GM23338 (cell line): ENCODE measurements at regions not wholly inside any gene's neighbourhood (a gene's known extent, or its start where the extent isn't known, plus 50 kb on each side); places are given as distances from the start of the nearest gene placed in this dataset.

Experiments
- ATAC-seq: fragments of 200-7000 bp; cut with Tn5 transposase; 3 replicates; pipeline ENCODE4 v1.9.1; 2020
- DNase-seq: peaks from one replicate; pipeline ENCODE4 v3.0.0-alpha.2; 2015; ENCODE audit warnings: low spot score
- H2AFZ ChIP-seq: fragments of 200-600 bp; sonication (generic); 2 replicates; pipeline ENCODE4 v1.8.0; 2016; ENCODE audit warnings: antibody characterized with exemption, mild to moderate bottlenecking, moderate library complexity
- H3F3A ChIP-seq: fragments of 200-600 bp; sonication (generic); replicated peaks from 2 replicates; pipeline ENCODE4 v1.8.0; 2017; ENCODE audit warnings: antibody characterized with exemption, mixed run types, low read depth
- H3K27ac ChIP-seq: fragments of 200-600 bp; sonication (generic); 2 replicates; pipeline ENCODE4 v1.6.1; 2016; ENCODE audit warnings: low read depth
- H3K27me3 ChIP-seq: fragments of 200-600 bp; sonication (generic); 2 replicates; pipeline ENCODE4 v1.8.0; 2016; ENCODE audit warnings: mild to moderate bottlenecking, mixed run types, moderate library complexity; ENCODE audit not compliant: insufficient read depth
- H3K36me3 ChIP-seq: fragments of 200-600 bp; sonication (generic); 2 replicates; pipeline ENCODE4 v1.8.0; 2016; ENCODE audit warnings: mild to moderate bottlenecking; ENCODE audit not compliant: insufficient read depth
- H3K4me1 ChIP-seq: fragments of 200-600 bp; sonication (generic); 2 replicates; pipeline ENCODE4 v1.8.0; 2016; ENCODE audit warnings: mild to moderate bottlenecking, moderate library complexity; ENCODE audit not compliant: insufficient read depth
- H3K4me2 ChIP-seq: fragments of 200-600 bp; sonication (generic); 2 replicates; pipeline ENCODE4 v1.7.1; 2017; ENCODE audit warnings: mixed run types
- H3K4me3 ChIP-seq: fragments of 200-600 bp; sonication (generic); 2 replicates; pipeline ENCODE4 v1.6.1; 2016; ENCODE audit warnings: mixed run types
- H3K79me2 ChIP-seq: fragments of 200-600 bp; sonication (generic); replicated peaks from 2 replicates; pipeline ENCODE4 v1.8.0; 2017; ENCODE audit warnings: mild to moderate bottlenecking; ENCODE audit not compliant: insufficient read depth
- H3K9me2 ChIP-seq: fragments of 200-600 bp; sonication (generic); 2 replicates; pipeline ENCODE4 v1.8.0; 2017; ENCODE audit not compliant: insufficient read depth
- H4K20me1 ChIP-seq: fragments of 200-600 bp; sonication (generic); replicated peaks from 2 replicates; pipeline ENCODE4 v1.8.0; 2017; ENCODE audit warnings: mild to moderate bottlenecking; ENCODE audit not compliant: insufficient read depth
- H3K27ac Mint-ChIP-seq: 2 replicates; pipeline ENCODE4 v1.8.0; 2020; ENCODE audit warnings: inconsistent platforms, mild to moderate bottlenecking, moderate library complexity, mixed read lengths
- H3K27me3 Mint-ChIP-seq: 3 replicates; pipeline ENCODE4 v1.8.0; 2022; ENCODE audit warnings: low read depth, mild to moderate bottlenecking, moderate library complexity, mixed read lengths, inconsistent platforms; ENCODE audit not compliant: insufficient read depth, poor library complexity
- H3K36me3 Mint-ChIP-seq: 3 replicates; pipeline ENCODE4 v1.8.0; 2021; ENCODE audit warnings: low read depth, mild to moderate bottlenecking, inconsistent platforms, moderate library complexity, mixed read lengths
- H3K4me1 Mint-ChIP-seq: 3 replicates; pipeline ENCODE4 v1.8.0; 2020; ENCODE audit warnings: mild to moderate bottlenecking, inconsistent platforms, mixed read lengths
- H3K4me3 Mint-ChIP-seq: 3 replicates; pipeline ENCODE4 v1.8.0; 2021; ENCODE audit warnings: moderate library complexity, mild to moderate bottlenecking, inconsistent platforms, mixed read lengths
- H3K9me3 Mint-ChIP-seq: 3 replicates; pipeline ENCODE4 v1.8.0; 2020; ENCODE audit warnings: moderate library complexity, mild to moderate bottlenecking, inconsistent platforms, mixed read lengths
- CREB1 ChIP-seq: fragments of 250-450 bp; sonication (Bioruptor Pico); IDR thresholded peaks from 2 replicates; pipeline ENCODE4 v1.5.0; 2020; ENCODE audit warnings: low read depth, mild to moderate bottlenecking, moderate library complexity
- CTCF ChIP-seq, 2 experiments: fragments of 200-600 bp in 1 of 2; sonication (generic) in 1 of 2; conservative IDR thresholded peaks; 2 replicates each; pipeline versions ENCODE4 v1.5.1 to v1.6.1; 2016 to 2017; ENCODE audit warnings: antibody characterized with exemption in 2 of 2, low read depth in 2 of 2, mild to moderate bottlenecking in 2 of 2, moderate library complexity in 1 of 2
- ETS1 ChIP-seq: IDR thresholded peaks from 2 replicates; pipeline ENCODE4 v1.6.1; 2016; ENCODE audit warnings: antibody characterized with exemption
- EZH2 ChIP-seq: fragments of 200-600 bp; sonication (generic); IDR thresholded peaks from one replicate; pipeline ENCODE4 v1.8.0; 2017; ENCODE audit warnings: antibody characterized with exemption, mild to moderate bottlenecking, low read depth; ENCODE audit not compliant: unreplicated experiment
- EZH2phosphoT487 ChIP-seq: fragments of 200-600 bp; sonication (generic); IDR thresholded peaks from one replicate; pipeline ENCODE4 v1.8.1; 2018; ENCODE audit warnings: antibody characterized with exemption; ENCODE audit not compliant: unreplicated experiment
- JUNB ChIP-seq: IDR thresholded peaks from one replicate; pipeline ENCODE4 v1.6.1; 2016; ENCODE audit warnings: antibody characterized with exemption; ENCODE audit not compliant: unreplicated experiment
- NANOG ChIP-seq: IDR thresholded peaks from 2 replicates; pipeline ENCODE4 v1.6.1; 2016; ENCODE audit warnings: antibody characterized with exemption, borderline replicate concordance
- POLR2AphosphoS5 ChIP-seq: IDR thresholded peaks from 2 replicates; pipeline ENCODE4 v1.6.1; 2016; ENCODE audit warnings: antibody characterized with exemption, low read depth
- REST ChIP-seq: IDR thresholded peaks from one replicate; pipeline ENCODE4 v1.6.1; 2018; ENCODE audit warnings: antibody characterized with exemption; ENCODE audit not compliant: unreplicated experiment
- STAT1 ChIP-seq: IDR thresholded peaks from one replicate; pipeline ENCODE4 v1.6.1; 2016; ENCODE audit warnings: antibody characterized with exemption; ENCODE audit not compliant: unreplicated experiment
- ZNF114 ChIP-seq: fragments of 250-450 bp; sonication (Bioruptor Pico); IDR thresholded peaks from 2 replicates; pipeline ENCODE4 v1.5.0; 2020; ENCODE audit warnings: mild to moderate bottlenecking, moderate library complexity
- ZNF331 ChIP-seq: fragments of 250-450 bp; sonication (Bioruptor Pico); IDR thresholded peaks from 2 replicates; pipeline ENCODE4 v1.5.0; 2020; ENCODE audit warnings: low read depth, mild to moderate bottlenecking, moderate library complexity
- ZNF462 ChIP-seq: fragments of 250-450 bp; sonication (Bioruptor Pico); IDR thresholded peaks from 2 replicates; pipeline ENCODE4 v1.5.0; 2020; ENCODE audit warnings: mild to moderate bottlenecking, moderate library complexity

GRCh38 chr16:85319208-85319983 lies 207.1 kb upstream of the CIBAR2 start:
- no peak overlapping the region for H3K27ac Mint-ChIP-seq
- H3K27ac ChIP-seq = no peak overlapping the region
- no peak for DNase-seq
- H3K9me3 Mint-ChIP-seq = peaks cover 3% of the 10 kb centered on the region; the same call in 1 of the 3 replicates
- H3F3A ChIP-seq = no peaks in the 10 kb centered on the region
- no peak overlapping the region for H2AFZ ChIP-seq
- peaks cover 3% of the 10 kb centered on the region; the same call in 1 of the 2 replicates for H4K20me1 ChIP-seq
- TF ChIP-seq STAT1 (no peak), POLR2AphosphoS5 (no peak), JUNB (no peak), CTCF (conservative IDR thresholded peaks at IDR 0.05; ENCODE audit: low read depth in 2 of 2) (no peak), EZH2phosphoT487 (no peak), CREB1 (no peak), ZNF331 (CRISPR knock-in tag) (no peak), REST (no peak), ETS1 (no peak), NANOG (no peak), ZNF114 (CRISPR knock-in tag) (no peak), ZNF462 (CRISPR knock-in tag) (no peak), EZH2 (no peak)
- no peaks in the 10 kb centered on the region for H3K36me3 ChIP-seq
- H3K4me3 ChIP-seq = no peak overlapping the region
- H3K9me2 ChIP-seq = no peaks in the 10 kb centered on the region
- H3K4me1 ChIP-seq = no peaks in the 10 kb centered on the region; the same call in 1 of the 2 replicates
- no peak overlapping the region for H3K4me2 ChIP-seq
- peaks cover 8% of the 10 kb centered on the region for H3K27me3 Mint-ChIP-seq
- H3K79me2 ChIP-seq = 0 out of 2 replicates have a peak, but pooled peaks cover 2% of the 10 kb centered on the region
- H3K27me3 ChIP-seq = no peaks in the 10 kb centered on the region
- H3K4me3 Mint-ChIP-seq = no peak overlapping the region
- ATAC-seq = no peak
- peaks cover 28% of the 10 kb centered on the region for H3K4me1 Mint-ChIP-seq
- H3K36me3 Mint-ChIP-seq = 0 out of 3 replicates have a peak, but pooled peaks cover 2% of the 10 kb centered on the region
